ENCODE measurements at regions not wholly inside any gene's neighbourhood (a gene's known extent, or its start where the extent isn't known, plus 50 kb on each side); places are given as distances from the start of the nearest gene placed in this dataset.
"Not testable (repeated sequence)": the region's sequence is repeated elsewhere in the genome, so short reads cannot be mapped to it uniquely, and the experiment has no call there.

DNA sequence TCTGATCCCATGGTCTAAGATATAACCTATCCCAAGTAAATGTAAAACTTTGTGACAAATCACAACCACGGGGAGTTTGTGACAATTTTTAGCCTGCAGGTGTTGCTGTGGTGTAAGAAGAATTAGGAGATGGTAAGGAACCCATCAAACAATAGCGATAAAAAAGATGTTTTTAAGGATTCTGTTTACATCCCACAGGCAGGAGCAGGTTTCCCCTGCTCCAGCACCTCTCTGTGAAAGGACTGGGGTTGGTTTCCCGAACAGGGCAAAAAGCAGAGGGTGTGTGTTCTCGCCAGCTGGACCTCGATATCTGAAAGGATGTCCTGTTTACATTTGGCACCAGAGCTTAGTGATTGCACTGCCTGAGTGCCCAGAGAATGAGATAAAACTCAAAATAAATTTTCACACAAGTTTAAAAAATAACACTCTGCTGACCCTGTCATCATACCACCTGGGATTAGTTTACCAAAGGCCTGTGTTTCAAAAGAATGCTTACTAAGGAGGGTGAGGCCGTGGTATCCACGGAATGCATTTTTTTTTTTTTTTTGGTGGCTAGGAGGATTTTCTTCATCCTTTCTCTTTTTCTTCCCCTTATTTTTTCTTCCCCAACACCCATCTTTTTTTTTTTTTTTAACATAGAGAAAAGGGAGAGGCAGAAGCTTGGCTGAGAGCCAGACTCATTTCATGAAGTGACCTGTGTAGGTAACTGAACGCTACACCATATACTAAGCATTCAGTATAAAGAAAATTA, 151.8 kb upstream of the DPH6 start:
- no peak for DNase-seq

DNA sequence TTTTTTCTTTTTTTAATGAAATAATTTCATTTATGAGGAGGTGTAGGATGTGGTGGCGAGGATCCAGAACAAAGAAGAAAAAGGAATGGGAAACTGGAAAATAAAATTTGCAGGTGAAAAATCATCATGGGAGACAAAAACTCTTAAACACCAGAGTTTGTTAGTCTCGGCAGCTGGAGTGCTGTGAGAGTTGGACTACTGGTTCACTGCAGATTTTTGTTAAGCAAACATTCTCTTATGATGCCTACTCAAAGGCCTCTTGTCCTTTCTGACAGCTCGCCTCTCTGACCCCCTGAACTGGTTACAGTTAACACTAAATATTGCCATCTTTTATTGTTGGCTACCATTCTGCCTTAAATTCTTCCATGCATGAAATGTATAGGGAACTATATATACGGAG, 152.4 kb upstream of the DPH6 start:
- no peak for DNase-seq

DNA sequence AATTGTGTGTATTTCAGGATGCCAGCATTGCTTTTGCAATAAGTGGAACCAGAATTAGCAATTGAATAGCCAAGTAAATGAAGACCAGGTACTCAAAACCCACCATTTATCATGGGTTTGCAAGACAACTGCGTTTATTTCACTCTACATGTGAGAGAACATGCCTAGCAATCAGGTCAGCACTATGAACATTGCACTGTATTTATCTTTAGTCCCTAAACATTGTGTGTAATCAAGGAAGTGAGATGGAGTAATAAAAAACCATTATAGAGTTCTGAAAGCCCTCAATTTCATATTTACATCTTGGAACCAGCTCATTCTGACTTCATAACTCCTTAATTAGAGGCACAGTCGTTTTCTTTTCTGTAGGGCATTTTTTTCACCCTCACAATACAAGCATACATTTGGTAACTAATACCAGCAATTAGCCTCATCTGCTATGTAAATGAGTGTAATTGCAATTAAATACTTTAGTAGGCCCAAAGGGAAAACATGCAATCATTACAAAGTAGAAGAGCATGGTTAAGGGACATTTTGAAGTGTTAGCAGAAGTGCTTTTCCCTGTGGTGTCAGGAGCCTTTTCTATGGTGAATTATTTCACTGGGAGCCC, 153.1 kb upstream of the DPH6 start:
- no peak for DNase-seq

DNA sequence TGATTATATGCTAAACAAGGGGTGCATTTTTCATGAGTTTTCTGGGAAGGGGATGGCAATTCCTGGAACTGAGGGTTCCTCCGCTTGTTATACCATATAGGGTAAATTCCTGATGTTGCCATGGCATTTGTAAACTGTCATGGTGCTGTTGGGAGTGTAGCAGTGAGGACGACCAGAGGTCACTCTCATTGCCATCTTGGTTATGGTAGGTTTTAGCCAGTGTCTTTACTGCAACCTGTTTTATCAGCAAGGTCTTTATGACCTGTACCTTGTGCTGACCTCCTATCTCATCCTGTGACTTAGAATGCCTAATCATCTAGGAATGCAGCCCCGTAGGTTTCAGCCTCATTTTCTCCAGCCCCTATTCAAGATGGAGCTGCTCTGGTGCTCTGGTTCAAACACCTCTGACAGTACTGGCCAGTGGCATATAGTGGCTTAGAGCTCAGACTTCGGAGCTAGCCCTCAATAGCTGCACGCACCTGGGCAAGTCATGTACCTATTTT, 154.2 kb upstream of the DPH6 start:
- not testable (repeated sequence) for DNase-seq

DNA sequence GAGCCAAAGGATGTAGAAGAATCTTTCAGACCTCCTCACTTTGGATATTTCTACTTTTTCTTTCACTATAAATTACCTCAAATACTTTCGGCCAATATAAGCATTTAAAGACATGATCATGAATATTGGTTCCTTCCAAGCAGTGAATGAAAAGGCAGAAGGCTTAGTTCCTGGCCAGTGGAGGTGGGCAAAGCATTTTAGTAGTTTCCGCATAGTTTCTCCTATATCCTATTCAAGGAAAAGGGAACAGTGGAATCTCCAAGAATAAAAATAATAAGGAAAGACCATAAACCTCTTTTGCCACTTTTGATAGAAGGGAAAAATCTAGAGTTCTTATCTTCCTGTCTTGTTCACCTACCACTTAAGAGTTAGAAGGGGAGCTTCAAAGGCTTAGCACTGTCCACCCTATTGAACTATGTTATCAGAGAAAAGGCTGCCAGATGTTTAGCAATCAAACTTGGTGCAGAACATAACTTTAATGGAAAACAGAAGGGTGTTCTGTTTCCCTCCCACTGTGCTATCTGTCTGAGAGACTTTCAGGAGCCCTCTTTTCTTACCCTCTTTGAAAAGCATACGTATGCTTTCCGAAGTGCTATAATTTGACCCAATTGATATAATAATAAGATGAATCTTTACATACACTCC, 155.6 kb upstream of the DPH6 start:
- no peak for DNase-seq

DNA sequence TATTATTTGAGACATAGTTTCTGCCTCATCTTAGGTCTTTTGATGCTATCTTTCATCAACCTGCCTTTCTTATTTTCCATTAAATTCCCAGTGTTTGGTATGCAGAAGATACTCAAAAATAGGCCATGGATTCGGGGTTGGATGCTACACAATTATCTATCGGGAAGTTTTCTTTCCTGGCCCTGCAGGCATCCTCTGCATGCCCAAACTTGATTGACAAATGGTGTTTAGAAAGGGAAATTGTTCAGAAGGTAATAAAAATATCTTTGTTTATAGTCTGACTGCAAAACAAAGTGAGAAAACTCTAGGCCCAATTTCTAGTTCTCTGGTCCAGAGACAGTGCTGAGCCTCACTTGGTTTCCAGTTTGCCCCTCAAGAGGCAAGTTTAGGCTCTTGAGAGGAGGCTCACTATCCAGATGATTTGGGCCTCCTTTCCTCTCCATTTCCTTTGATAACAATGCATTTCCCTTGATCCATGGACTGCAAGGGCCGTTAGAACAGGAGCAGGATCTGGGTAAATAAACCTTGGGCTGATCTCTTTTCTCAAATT, 157.1 kb upstream of the DPH6 start:
- no peak for DNase-seq

DNA sequence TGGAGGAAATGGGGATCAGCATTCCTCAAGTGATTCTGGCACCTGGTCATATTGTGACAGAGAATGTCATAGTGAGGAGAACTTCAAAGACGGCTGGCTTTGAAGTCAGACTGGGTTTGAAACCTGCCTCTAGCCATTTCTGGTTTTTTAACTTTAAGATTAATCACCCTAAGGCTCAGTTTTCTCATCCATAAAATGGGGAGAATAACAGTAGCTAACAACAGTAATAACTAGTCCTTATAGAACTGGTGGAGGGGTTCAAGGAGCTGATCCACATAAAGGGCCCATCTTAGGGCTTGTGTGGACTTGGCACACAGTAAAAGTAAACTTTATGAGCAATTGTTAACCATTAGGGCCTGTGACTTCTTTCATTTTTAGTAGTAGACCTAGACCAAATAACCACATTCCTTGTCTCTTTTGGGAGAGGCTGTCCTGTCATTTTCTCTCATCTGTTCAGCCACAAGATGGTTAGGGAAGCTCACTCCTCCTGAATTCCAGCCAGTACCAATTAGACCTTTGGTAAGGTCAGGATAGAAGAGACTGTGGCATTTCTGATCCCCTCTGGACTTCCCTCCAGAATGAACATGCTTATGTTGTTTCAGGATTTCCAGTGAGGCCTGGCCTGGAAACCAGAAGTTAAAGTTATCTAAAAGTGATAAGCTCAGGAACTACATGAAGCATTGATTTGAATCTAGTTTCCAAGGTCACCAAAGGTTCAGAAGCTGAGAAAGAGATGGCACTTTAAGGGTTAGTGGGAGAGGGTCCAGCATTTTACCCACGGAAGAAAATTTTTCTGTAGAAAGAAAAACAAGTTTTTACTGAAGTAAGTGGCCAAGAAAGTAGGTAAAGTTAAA, 159.3 kb upstream of the DPH6 start:
- no peak for DNase-seq

DNA sequence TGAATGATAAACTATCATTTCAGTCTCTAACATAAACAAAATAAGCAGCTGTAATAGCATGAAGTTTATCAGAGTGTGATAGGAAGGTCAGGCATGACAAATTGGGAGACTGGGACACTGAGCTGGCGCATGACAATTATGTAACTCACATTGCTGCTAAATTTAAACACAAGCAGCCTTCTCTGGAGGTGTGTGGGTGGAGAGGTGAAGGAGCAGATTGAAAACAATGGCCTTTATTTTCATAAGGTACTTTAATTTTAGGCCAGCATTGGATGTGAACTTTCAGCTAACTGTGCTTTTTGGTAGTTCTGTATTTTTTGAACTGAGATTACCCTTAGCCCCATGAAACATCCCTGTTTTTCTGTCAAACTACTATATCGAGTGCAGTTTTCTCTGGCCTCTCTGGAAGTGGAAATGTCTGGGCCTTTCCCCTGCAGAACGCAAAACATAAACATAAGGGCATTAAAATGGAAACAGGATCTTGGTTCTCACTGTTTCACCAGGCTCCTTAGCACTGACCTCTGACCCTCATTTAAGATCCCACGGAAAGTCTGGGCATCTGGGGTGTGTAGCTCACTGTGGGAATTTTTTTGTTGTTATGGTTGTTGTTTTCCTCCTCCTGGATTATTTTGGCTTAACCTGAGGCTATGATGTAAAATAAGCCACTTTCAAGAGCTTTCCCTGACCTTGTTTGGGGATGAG, 160.1 kb upstream of the DPH6 start:
- DNase-seq: no peak

DNA sequence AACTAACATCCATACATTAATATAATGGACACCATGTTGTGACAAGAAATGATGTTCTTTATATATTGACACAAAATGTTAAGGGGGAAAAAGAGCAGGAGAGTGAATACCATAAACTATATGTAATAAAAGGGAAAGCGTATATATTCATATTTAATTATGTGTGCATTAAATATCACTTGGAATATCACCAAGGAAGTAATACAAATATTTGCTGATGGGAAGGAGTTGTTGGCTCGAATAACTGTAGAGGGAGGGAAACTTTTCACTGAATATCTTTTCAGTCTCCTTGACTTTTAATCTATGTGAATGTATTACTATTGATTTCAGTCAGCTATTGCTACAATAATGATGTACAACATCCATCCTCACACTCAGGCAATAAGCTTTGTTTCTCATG, 167.0 kb upstream of the DPH6 start:
- no peak for DNase-seq

DNA sequence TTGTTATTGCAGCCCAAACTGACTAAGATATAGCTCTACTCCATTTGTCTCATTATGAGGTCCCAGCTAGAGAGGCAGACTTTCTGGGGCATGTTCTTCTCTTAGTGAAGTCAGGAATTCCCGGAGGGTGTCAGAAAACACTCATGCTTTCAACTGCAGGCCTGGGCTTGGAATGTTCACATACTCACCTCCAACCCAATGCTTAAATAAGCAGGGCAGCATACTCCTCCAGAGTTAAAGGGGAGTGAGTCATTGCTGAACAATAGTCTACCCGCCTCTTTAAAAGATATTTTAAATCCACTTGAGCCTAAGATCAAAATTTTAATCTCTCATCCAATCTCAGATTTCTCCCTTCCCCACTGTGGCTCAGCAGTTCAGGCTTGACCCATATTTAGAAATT, 167.8 kb upstream of the DPH6 start:
- no peak for DNase-seq

DNA sequence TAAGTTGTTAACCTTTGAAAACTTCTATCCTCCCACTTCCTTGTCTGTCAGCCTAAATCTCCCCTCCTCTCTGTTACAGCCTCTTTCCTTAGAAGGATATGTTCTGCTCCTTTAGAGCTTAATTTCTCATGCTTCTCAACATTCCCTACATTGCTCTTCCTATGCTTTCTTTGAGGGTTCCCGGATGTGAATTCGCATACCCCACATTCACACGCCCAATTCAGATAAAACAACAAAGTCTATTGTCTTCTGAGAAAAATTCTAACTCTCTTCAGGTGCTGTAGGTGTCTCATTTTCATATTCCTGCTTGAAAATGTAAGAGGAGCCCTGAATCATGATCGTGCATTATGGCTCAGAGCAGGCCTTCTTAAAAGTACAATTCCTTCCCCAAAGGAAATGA, 171.8 kb upstream of the DPH6 start:
- DNase-seq: no peak

DNA sequence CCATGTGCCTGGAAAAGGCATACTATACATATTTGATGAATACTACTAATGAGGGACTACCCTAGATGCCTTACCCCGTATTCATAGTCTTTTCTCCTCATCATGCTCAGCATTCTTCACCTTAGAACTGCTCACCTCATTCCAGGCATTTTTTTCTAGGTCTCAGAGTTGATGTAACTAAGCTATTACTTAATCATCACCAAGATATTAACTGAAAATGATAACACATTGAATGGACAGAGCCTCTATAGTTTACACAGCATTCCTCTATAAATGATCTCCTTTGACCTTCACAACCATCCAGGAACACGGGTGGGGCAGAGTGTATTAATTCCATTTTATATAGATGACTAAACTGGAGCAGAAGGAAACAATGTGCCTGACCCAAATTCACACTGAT, 174.1 kb upstream of the DPH6 start:
- DNase-seq: no peak

DNA sequence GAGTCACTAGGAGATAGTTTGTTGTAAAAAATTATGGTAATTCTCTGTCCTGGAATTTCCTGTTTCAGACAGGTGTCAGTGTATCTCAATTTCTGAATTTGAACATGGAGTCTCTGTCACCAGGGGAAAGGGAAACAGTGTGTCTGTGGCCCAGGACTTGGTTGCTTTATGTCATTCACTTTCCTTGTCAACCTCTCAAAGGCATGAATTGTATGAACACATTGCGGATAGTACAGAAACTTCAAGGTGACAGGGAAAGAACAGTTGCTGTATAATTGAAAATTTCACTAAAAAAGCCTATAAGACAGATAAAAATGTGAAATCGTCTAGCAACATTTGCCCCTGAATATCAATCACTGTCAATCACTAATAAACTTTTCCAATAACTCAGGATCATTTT, 175.0 kb upstream of the DPH6 start:
- no peak for DNase-seq

DNA sequence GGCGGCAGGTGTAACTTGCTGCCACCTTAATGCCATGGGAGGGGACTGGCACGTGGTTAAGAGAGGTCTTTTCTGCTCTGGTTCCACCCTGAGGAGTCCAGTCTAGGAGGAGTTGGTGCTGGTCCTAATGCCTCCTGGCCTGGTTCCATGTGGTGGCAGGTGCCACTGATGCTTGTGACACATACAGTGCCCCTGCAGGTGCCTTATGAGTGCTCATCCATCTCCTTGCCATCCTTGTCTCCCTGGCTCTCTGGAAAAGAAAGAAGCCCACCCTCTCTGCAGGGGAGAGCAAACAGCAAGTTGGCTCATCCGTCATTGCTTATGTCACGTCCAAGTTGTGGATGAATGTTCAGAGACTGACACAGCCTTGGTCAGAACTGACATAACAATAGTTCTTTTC, 175.8 kb upstream of the DPH6 start:
- DNase-seq: no peak

DNA sequence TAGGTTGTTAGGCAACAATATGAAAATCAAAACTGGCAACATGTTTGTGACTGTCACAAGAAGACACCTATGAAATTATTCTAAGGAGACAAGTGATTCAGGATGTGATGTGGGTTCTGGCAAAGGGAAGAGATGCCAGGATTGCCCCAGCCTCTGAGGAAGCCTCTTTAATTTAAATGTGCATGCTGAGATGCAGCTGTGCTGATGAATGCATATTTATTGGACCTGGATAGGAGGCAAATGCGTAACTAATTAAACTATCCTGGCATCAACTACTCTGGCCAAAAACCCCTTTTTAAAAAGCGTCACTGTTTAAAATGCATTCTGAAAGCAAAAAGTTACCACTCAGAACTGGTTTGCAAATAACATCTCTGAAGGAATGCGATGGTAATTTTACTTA, 176.5 kb upstream of the DPH6 start:
- DNase-seq: no peak

DNA sequence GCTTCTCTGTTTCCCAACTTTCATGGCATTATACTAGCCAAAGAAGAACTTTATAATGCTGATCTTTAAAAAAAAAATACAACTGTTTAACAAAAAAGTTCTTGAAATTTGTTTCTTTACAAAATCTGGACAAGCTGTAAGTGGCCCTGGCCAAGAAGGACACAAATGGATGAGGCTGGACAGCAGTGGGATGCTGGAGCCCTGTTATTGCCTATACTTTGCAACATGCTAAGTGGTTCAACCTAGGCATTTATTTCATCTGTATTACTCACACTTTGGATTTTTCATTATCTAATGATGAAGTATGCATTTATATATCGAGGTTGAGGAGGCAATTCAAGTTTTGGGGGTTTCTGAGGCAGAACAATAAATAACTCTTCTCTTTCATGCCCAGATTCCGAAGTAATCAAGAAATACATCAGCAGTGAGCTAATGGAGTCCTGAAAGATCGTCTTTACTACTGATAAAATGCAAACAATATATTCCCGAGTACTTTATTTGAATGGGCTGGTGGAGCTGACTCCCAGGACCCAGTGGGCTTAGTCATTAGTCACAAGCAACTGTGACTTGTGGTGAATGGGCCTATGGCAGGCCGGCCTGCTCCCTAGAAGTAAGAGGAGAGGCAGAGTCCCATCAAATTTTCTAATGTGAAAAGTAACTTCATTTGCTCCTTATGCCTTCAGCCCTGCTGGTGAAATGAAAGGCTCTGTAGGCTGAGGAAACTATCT, 177.3 kb upstream of the DPH6 start:
- DNase-seq: no peak

DNA sequence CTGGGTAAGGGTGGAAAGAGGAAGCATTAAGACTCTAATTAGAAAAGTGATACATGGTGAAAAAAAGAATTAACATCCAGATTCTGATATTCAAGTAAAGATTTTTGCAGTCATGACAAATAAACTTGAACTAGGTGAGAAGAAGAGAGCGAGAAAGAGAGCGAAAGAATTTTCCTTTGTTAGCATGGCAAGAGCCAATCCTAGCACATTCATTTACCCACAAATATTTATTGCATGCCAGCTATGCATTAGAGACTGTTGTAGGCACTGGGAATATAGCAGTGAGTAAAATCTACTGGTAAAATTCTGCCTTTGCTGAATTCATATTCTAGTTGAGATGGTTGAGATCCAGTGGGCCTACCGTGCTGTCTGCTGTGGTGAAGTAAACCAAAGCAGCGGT, 177.9 kb upstream of the DPH6 start:
- DNase-seq: no peak

DNA sequence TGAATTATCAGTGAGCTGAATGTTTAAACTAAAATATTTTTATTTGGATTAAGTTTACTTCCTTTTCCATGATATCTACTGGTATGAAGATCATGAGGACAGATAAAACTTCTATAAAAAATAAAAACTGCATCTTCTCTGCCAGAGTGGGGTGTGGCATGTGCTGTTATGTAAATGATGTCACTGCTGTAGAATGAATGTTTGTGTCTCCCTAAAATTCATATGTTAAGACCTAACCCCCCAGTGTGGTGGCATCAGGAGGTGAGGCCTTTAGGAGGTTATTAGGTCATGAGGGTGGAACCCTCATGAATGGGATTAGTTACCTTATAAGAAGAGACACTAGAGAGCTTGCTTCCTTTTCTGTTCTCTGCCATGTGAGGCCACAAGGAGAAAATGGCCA, 178.7 kb upstream of the DPH6 start:
- DNase-seq: no peak

DNA sequence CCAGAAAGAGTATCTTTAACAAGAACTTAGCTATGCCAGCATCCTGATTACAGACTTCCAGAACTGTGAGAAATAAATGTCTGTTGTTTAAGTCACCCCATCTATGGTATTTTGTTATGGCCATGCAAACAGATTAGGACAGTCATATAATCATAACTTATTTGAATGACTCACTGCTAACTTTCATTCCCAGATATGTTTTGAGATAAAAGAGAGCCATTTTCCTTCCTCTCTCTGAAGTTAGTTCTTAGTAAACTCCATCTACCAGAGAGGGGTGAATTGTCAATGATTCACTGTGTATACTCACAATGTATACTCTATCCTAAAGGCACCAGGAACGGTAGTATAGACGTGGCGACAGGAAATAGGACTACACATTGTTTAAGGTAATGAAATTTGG, 179.4 kb upstream of the DPH6 start:
- DNase-seq: no peak

DNA sequence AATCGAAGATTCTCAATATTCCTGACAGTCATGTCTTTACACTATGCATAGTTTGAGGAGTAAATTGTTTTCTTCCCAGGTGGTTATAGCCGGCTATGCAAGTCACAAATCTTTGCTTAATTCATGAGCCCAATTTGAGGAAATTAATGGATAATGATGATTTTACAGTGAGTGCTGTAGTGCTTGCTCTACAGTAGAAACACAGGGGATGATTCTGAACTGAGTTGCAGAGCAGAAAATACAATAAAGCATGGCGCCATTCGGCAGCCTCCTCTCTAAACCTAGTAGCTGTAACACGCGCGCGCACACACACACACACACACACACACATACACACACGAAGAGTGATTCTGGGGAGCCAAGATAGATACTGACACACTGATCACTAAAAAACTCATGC, 181.7 kb upstream of the DPH6 start:
- no peak for DNase-seq

DNA sequence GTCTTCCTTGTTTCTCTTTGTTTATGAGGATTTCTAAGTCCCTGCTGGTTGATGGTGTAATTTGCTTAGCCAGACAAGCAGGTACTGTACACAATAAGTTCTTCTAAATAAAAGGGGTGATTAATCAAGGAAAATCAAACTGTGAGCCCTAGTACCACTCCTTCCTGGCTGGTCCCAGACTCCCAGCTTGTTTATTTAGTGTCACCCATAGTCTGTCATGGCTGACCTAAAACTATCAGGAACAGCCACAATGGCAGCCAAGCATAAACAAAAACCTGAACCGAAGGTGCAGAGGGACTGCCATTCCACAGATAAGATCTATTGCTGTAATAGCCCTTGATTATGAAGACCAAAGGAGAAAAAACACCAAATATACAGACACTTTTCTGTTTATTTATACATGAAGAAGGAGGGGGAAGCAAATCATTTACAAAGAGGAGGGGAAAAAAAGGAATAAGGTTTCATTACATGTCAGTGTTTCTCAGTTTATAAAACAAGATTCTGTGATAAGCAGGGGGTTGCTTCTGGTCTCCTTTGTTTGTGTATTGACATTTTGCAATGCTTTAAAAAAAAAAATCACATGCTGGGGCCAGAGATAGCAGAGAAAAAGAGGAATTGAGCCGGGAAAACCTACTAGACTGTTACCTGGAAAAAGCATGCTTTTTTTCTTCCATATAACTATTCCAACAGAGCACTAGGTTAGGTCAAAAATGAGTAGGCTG, 182.4 kb upstream of the DPH6 start:
- no peak for DNase-seq

Data from activated effector memory CD4-positive, alpha-beta T cell treated with Interleukin-2 at 50 U/mL for 16 hours (primary cell).